Astrocyte (in vitro differentiated cells and primary cell): ENCODE measurements at regions not wholly inside any gene's neighbourhood (a gene's known extent, or its start where the extent isn't known, plus 50 kb on each side); places are given as distances from the start of the nearest gene placed in this dataset.

ENCODE experiments used
- DNase-seq: peaks from one replicate; pipeline ENCODE4 v3.0.0-alpha.2; 2010; ENCODE audit warnings: low read depth
- FAIRE-seq: peaks from 2 replicates; lab custom pipeline; 2011; peaks lifted over from hg19 to GRCh38; lab: Jason Lieb, UNC
- H2AFZ ChIP-seq: 2 replicates; pipeline ENCODE4 v1.6.0; 2012; ENCODE audit warnings: low read depth, low read length, inconsistent platforms
- H3K27ac ChIP-seq: 2 replicates; pipeline ENCODE4 v1.5.1; 2011; ENCODE audit warnings: low read depth, low read length, inconsistent platforms
- H3K27me3 ChIP-seq: 2 replicates; pipeline ENCODE4 v1.6.0; 2011; ENCODE audit warnings: low read length, inconsistent platforms; ENCODE audit not compliant: insufficient read depth
- H3K36me3 ChIP-seq: 2 replicates; pipeline ENCODE4 v1.5.1; 2011; ENCODE audit warnings: low read length, inconsistent platforms; ENCODE audit not compliant: insufficient read depth
- H3K4me1 ChIP-seq: 2 replicates; pipeline ENCODE4 v1.5.1; 2011; ENCODE audit warnings: low read length, inconsistent platforms; ENCODE audit not compliant: insufficient read depth
- H3K4me2 ChIP-seq: 2 replicates; pipeline ENCODE4 v1.6.0; 2012; ENCODE audit warnings: low read length, inconsistent platforms
- H3K4me3 ChIP-seq: 2 replicates; pipeline ENCODE4 v1.5.1; 2011; ENCODE audit warnings: low read depth, mild to moderate bottlenecking, low read length, inconsistent platforms; ENCODE audit not compliant: insufficient read depth
- H3K79me2 ChIP-seq: 2 replicates; pipeline ENCODE4 v1.6.0; 2012; ENCODE audit warnings: mild to moderate bottlenecking, low read length, inconsistent platforms; ENCODE audit not compliant: insufficient read depth
- H3K9ac ChIP-seq: 2 replicates; pipeline ENCODE4 v1.6.0; 2012; ENCODE audit warnings: mild to moderate bottlenecking, low read length, inconsistent platforms
- H3K9me3 ChIP-seq: 2 replicates; pipeline ENCODE4 v1.5.1; 2012; ENCODE audit warnings: low read depth, mild to moderate bottlenecking, low read length, inconsistent platforms; ENCODE audit not compliant: insufficient read depth
- H4K20me1 ChIP-seq: 2 replicates; pipeline ENCODE4 v1.6.0; 2012; ENCODE audit warnings: low read length, inconsistent platforms; ENCODE audit not compliant: insufficient read depth
- H3K27ac Mint-ChIP-seq: one replicate; pipeline ENCODE4 v1.8.0; 2021; ENCODE audit warnings: mild to moderate bottlenecking, mixed read lengths; ENCODE audit not compliant: unreplicated experiment
- H3K27me3 Mint-ChIP-seq: one replicate; pipeline ENCODE4 v1.8.0; 2021; ENCODE audit warnings: low read depth, mixed read lengths; ENCODE audit not compliant: unreplicated experiment
- H3K36me3 Mint-ChIP-seq: one replicate; pipeline ENCODE4 v1.8.0; 2021; ENCODE audit warnings: low read depth, mixed read lengths; ENCODE audit not compliant: unreplicated experiment
- H3K4me1 Mint-ChIP-seq: one replicate; pipeline ENCODE4 v1.8.0; 2021; ENCODE audit warnings: low read depth, mixed read lengths; ENCODE audit not compliant: unreplicated experiment
- H3K4me3 Mint-ChIP-seq: one replicate; pipeline ENCODE4 v1.8.0; 2021; ENCODE audit warnings: mild to moderate bottlenecking, moderate library complexity, mixed read lengths; ENCODE audit not compliant: unreplicated experiment
- H3K9me3 Mint-ChIP-seq: one replicate; pipeline ENCODE4 v1.8.0; 2021; ENCODE audit warnings: mild to moderate bottlenecking, mixed read lengths; ENCODE audit not compliant: unreplicated experiment
- EZH2 ChIP-seq: IDR thresholded peaks from 2 replicates; pipeline ENCODE4 v1.6.1; 2012; ENCODE audit warnings: mild to moderate bottlenecking, low read length, inconsistent platforms; ENCODE audit not compliant: insufficient read depth
- TF ChIP-seq, protein P1 (sequence below): IDR thresholded peaks from 2 replicates; pipeline ENCODE4 v1.5.1; 2011; ENCODE audit warnings: low read depth, mild to moderate bottlenecking, inconsistent platforms, low read length, moderate library complexity; ENCODE audit not compliant: insufficient read depth

DNA sequence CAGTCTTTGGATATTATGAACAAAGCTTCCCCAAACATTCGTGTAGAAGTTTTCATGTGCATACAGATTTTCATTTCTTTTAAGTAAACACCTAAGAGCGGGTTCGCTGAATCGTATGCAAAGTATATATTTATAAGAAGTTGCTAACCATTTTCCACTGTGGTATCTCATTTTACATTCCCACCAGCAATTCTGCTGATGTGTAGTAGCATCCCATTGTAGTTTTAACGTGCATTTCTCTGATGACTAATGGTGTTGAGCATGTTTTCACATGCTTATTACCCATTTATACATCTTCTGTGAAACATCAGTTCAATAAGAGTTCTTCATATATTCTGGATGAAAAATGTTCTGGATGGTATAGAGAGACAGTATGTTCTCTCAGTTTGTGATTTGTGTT, 97.4 kb downstream of the IYD start:
- no peak overlapping the region for H2AFZ ChIP-seq
- DNase-seq: no peak
- no peak overlapping the region for H3K4me3 Mint-ChIP-seq
- H3K4me1 ChIP-seq: no peaks in the 10 kb centered on the region
- no peaks in the 10 kb centered on the region for H3K27me3 ChIP-seq
- H3K4me1 Mint-ChIP-seq: no peaks in the 10 kb centered on the region
- H3K27ac Mint-ChIP-seq: no peak overlapping the region
- peaks cover 21% of the 10 kb centered on the region for H3K27me3 Mint-ChIP-seq
- no peak for FAIRE-seq
- no peak overlapping the region for H3K27ac ChIP-seq
- TF ChIP-seq, protein P1, sequence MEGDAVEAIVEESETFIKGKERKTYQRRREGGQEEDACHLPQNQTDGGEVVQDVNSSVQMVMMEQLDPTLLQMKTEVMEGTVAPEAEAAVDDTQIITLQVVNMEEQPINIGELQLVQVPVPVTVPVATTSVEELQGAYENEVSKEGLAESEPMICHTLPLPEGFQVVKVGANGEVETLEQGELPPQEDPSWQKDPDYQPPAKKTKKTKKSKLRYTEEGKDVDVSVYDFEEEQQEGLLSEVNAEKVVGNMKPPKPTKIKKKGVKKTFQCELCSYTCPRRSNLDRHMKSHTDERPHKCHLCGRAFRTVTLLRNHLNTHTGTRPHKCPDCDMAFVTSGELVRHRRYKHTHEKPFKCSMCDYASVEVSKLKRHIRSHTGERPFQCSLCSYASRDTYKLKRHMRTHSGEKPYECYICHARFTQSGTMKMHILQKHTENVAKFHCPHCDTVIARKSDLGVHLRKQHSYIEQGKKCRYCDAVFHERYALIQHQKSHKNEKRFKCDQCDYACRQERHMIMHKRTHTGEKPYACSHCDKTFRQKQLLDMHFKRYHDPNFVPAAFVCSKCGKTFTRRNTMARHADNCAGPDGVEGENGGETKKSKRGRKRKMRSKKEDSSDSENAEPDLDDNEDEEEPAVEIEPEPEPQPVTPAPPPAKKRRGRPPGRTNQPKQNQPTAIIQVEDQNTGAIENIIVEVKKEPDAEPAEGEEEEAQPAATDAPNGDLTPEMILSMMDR: no peak
- TF ChIP-seq EZH2: no peak
- peaks cover 4% of the 10 kb centered on the region for H3K9me3 ChIP-seq
- H3K4me2 ChIP-seq: no peak overlapping the region
- H3K36me3 ChIP-seq: no peaks in the 10 kb centered on the region
- no peak overlapping the region for H3K9ac ChIP-seq
- no peaks in the 10 kb centered on the region for H3K79me2 ChIP-seq
- peaks cover 2% of the 10 kb centered on the region for H3K36me3 Mint-ChIP-seq
- H3K4me3 ChIP-seq: no peak overlapping the region
- peaks cover 14% of the 10 kb centered on the region for H3K9me3 Mint-ChIP-seq
- no peaks in the 10 kb centered on the region for H4K20me1 ChIP-seq

DNA sequence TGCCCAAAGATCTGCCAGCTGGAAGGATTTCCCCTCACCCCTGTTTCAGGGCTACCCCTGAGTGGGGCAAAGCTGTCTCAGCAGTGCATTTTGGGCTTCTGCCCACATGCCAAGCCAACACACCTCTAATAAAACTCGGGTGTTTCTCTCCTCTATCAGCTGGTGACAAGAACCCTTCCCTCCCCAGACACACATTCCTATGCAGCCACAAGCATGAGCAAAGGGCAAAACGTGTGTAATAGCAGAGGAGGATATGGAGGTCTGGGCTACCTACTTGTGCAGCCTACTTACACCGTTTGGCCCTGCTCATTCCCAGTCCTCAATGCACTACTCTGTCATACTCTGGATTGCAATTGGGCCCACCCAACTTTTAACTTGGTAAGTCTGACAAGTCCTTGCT, 101.3 kb downstream of the IYD start:
- no peak for DNase-seq

DNA sequence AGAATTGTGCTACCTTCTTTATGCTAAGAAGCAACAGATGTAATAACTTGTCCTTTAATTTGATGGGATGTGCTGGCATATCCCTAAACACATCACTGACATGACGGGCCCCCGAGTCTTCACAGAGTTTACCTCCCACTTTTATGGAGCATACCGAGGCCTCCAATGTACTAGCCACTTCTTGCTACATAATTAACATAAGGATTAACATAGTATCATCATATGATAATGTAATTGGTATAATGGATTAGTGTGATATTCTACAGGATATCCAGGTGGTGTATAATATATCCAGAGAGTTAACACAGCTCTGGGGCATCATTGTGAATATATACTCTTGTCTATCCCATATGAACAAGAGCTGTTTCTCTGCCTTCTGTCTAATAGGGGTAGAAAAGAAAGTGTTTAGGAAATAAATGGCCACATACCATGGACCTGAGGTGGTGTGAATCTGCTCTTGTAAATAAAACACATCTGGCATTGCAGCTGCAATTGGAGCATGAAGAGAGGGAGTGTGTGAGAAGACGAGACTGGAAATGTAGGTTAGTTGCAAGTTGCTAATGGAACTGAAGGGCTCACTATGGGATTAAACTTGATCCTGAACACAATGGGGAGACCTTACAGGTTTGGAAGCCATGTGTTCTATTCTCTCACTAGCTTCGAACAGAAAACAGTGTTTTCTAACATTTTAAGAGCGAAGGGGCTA, 102.3 kb downstream of the IYD start:
- FAIRE-seq (no peak), DNase-seq (no peak)
- TF ChIP-seq, protein P1: no peak
- TF ChIP-seq EZH2: no peak
- Mint-ChIP-seq H3K9me3 (peaks cover 3% of the 10 kb centered on the region), H3K27ac (no peak overlapping the region), H3K4me3 (no peak overlapping the region), H3K27me3 (peaks cover 10% of the 10 kb centered on the region), H3K4me1 (no peaks in the 10 kb centered on the region), H3K36me3 (no peaks in the 10 kb centered on the region)
- H3K9me3 ChIP-seq: peaks cover 3% of the 10 kb centered on the region
- H3K79me2 ChIP-seq: no peaks in the 10 kb centered on the region
- no peaks in the 10 kb centered on the region for H3K27me3 ChIP-seq
- H2AFZ ChIP-seq: no peak overlapping the region
- H3K4me3 ChIP-seq: no peak overlapping the region
- no peak overlapping the region for H3K9ac ChIP-seq
- H3K36me3 ChIP-seq: no peaks in the 10 kb centered on the region
- H3K4me1 ChIP-seq: no peaks in the 10 kb centered on the region
- no peak overlapping the region for H3K4me2 ChIP-seq
- no peaks in the 10 kb centered on the region for H4K20me1 ChIP-seq
- H3K27ac ChIP-seq: no peak overlapping the region

More for the DNA sequence above, 101.3 kb downstream of the IYD start:
- no peak for TF ChIP-seq EZH2
- TF ChIP-seq, protein P1: no peak
- no peak overlapping the region for H3K9ac ChIP-seq
- no peak overlapping the region for H3K4me3 ChIP-seq
- no peaks in the 10 kb centered on the region for H4K20me1 ChIP-seq
- no peak overlapping the region for H3K27ac ChIP-seq
- Mint-ChIP-seq H3K27me3 (peaks cover 10% of the 10 kb centered on the region), H3K36me3 (no peaks in the 10 kb centered on the region), H3K4me3 (no peak overlapping the region), H3K4me1 (no peaks in the 10 kb centered on the region), H3K9me3 (peaks cover 3% of the 10 kb centered on the region), H3K27ac (no peak overlapping the region)
- peaks cover 3% of the 10 kb centered on the region for H3K9me3 ChIP-seq
- FAIRE-seq: no peak
- no peaks in the 10 kb centered on the region for H3K4me1 ChIP-seq
- no peaks in the 10 kb centered on the region for H3K79me2 ChIP-seq
- H3K27me3 ChIP-seq: no peaks in the 10 kb centered on the region
- H3K36me3 ChIP-seq: no peaks in the 10 kb centered on the region
- H2AFZ ChIP-seq: no peak overlapping the region
- no peak overlapping the region for H3K4me2 ChIP-seq
